MM.1S (cell line): ENCODE measurements at regions not wholly inside any gene's neighbourhood (a gene's known extent, or its start where the extent isn't known, plus 50 kb on each side); places are given as distances from the start of the nearest gene placed in this dataset.

Experiments used
- EZH2 ChIP-seq: fragments of 300-600 bp; sonication (generic); optimal IDR thresholded peaks from 2 replicates; pipeline ENCODE3; 2017; ENCODE audit warnings: low read depth, mild to moderate bottlenecking, antibody characterized with exemption, low read length, mixed read lengths
- EZH2phosphoT487 ChIP-seq: fragments of 300-600 bp; sonication (generic); IDR thresholded peaks from 2 replicates; pipeline ENCODE4 v1.6.1; 2018; ENCODE audit warnings: antibody characterized with exemption, low read length
- TF ChIP-seq, protein P1 (sequence below): fragments of 300-600 bp; sonication (generic); IDR thresholded peaks from 2 replicates; pipeline ENCODE4 v1.5.1; 2016; ENCODE audit warnings: antibody characterized with exemption, low read length, mixed read lengths

GRCh38 chr19:29293292-29293691 is 80.3 kb upstream of the UQCRFS1 start:
- TF ChIP-seq, protein P1, sequence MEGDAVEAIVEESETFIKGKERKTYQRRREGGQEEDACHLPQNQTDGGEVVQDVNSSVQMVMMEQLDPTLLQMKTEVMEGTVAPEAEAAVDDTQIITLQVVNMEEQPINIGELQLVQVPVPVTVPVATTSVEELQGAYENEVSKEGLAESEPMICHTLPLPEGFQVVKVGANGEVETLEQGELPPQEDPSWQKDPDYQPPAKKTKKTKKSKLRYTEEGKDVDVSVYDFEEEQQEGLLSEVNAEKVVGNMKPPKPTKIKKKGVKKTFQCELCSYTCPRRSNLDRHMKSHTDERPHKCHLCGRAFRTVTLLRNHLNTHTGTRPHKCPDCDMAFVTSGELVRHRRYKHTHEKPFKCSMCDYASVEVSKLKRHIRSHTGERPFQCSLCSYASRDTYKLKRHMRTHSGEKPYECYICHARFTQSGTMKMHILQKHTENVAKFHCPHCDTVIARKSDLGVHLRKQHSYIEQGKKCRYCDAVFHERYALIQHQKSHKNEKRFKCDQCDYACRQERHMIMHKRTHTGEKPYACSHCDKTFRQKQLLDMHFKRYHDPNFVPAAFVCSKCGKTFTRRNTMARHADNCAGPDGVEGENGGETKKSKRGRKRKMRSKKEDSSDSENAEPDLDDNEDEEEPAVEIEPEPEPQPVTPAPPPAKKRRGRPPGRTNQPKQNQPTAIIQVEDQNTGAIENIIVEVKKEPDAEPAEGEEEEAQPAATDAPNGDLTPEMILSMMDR, result no peak
- TF ChIP-seq EZH2phosphoT487 (no peak), EZH2 (no peak)
